GM18870 (cell line): ENCODE measurements at regions not wholly inside any gene's neighbourhood (a gene's known extent, or its start where the extent isn't known, plus 50 kb on each side); places are given as distances from the start of the nearest gene placed in this dataset.
"Not testable (repeated sequence)": the region's sequence is repeated elsewhere in the genome, so short reads cannot be mapped to it uniquely, and the experiment has no call there.

Source experiments
- ATAC-seq: cut with Tn5 transposase; IDR thresholded peaks from one replicate; pipeline ENCODE4 v1.9.1; 2021; ENCODE audit warnings: moderate library complexity; ENCODE audit not compliant: unreplicated experiment

DNA sequence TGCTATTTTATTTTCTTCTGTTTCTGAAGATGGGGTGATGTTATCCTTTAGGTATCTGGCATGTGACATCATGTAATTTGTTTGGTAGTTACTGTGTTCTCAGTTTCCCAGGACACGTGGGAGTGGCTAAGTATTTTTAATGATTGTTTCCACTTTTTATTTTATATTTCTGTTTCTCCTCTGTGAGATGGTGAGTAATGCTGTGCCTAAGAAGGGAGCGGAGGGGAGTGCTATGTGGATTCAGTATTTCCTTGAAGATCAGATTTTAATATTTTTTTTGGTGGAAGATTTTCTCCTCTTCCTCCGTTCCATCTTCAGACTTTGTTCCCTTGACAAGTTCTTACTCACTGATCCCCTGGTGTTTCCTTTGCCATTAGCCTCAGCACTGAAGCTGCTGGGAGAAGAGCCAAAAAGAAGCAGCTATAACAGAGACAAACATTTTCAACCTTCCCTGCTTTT is 180.0 kb upstream of the MMADHC start:
- no peak for ATAC-seq

DNA sequence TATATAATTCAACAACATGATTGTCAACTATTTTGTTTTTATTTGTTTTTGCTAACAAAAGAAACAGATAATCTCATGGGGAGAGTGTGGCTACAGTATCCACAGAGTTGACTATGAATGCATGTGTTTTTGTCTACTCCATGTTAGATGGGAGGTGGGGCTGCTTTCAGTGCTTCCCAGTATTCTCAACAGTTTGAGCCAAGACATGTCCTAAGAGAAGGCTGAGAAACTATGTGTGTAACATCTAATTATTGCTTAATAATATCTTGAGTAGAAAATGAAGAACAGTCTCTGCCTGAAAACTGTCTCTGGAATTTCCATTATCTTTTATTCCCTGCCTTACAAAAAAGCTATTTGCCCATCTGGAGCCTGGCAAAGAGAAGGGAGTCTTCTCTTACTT is 178.8 kb upstream of the MMADHC start:
- no peak for ATAC-seq

DNA sequence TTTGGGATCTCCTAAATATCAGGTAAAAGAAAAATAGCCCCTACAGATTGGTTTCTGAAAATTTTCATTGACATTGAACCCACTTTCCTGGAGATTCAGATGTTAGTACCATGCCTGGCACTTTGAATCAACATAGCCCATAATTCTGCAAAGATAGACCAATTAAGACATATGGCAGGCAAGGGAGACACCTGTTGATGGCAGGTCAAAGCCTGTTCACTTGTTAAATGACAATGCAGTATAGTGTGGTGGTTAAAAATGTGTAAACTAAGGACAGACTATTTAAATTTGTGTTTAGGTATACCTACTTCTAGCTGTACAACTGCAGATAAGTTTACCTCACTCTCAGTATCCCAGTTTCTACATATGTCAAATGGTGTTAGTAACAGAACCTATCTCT is 178.1 kb upstream of the MMADHC start:
- no peak for ATAC-seq

DNA sequence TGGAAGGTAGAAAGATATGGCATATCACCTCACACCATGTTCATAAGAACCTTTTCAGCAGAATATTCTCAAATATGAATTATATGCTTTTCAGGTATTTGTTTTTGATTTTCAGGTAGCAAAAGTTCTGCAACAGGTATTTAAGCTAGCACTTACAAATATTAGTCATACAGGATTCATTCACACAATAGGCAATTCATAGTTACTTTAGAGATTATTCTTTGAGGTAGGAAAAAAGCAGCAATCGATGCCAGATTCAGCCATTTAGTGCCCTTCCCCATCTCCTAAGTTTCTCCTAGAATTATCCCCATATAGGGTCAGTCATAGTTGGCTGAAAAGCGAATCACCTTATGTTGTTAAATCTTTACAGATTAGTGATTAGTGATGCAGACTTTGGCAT is 177.4 kb upstream of the MMADHC start:
- no peak for ATAC-seq

DNA sequence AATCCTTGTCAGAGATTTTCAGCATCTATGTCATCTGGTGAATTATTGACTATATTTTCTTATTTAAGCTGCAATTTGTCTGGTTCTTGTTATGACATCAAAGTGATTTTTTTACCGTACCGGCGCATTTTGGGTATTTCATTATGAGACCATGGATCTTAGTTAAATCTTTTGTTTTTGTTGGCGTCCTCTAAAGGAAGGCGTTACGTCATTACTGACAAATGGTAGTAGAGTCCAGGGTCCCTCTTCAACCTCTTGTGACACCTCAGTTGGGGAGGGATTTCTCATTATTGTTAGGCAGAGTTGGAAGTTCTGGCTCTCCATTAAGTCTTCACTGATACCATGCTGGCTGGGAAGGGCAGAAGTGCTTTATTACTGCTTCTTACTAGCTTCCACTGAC is 175.8 kb upstream of the MMADHC start:
- ATAC-seq = no peak

DNA sequence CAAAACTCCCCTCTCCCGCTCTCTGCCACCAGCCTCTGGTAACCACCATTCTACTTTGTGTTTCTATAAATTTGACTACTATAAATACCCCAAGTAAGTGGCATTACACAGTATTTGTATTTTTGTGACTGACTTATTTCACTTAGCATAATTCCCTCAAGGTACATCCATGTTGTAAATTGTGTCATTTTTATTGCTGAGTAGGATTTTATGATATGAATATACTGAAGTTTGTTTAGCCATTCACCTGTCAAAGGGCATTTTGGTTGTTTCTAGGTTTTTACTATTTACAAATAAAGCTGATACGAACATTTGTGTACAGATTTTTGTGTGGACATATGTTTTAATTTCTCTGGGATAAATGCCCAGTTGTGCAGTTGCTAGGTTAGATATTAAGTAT is 174.0 kb upstream of the MMADHC start:
- ATAC-seq = no peak

DNA sequence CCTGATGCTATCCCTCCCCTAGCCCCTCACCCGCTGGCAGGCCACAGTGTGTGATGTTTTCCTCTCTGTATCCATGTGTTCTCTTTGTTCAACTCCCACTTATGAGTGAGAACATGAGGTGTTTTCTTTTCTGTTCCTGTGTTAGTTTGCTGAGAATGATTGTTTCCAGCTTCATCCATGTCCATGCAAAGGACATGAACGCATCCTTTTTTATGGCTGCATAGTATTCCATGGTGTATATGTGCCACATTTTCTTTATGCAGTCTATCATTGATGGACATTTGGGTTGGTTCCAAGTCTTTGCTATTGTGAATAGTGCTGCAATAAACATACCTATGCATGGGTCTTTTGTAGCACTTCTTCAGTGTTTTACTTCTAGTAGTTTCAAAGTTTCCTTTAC is 171.8 kb upstream of the MMADHC start:
- not testable (repeated sequence) for ATAC-seq

DNA sequence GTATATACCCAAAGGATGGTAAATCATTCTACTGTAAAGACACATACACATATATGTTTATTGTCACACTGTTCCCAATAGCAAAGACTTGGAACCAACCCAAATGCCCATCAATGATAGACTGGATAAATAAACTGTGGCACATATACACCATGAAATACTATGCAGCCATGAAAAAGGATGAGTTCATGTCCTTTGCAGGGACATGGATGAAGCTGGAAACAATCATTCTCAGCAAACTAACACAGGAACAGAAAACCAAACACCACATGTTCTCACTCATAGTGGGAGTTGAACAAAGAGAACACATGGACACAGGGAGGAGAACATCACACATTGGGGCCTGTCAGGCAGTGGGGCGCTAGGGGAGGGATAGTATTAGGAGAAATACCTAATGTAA is 167.1 kb upstream of the MMADHC start:
- ATAC-seq = not testable (repeated sequence)

DNA sequence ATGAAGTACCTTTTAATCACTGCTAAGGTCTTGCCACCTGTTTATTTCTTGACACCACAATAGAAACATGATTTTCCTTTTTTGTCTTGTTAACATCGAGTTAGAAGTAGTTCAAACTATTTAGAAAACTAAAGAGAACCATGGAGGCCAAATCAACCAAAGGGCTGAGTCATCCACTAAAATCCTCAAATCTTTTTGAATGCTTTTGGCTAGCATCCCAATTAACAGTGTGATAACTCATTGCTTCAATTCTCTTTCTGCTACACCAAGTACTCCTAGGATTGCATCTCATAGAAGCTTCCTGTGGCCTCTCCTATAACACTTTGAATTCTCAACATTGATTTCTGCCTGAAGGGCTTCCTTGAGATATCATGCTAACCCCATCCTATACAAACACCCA is 159.9 kb upstream of the MMADHC start:
- ATAC-seq = no peak

DNA sequence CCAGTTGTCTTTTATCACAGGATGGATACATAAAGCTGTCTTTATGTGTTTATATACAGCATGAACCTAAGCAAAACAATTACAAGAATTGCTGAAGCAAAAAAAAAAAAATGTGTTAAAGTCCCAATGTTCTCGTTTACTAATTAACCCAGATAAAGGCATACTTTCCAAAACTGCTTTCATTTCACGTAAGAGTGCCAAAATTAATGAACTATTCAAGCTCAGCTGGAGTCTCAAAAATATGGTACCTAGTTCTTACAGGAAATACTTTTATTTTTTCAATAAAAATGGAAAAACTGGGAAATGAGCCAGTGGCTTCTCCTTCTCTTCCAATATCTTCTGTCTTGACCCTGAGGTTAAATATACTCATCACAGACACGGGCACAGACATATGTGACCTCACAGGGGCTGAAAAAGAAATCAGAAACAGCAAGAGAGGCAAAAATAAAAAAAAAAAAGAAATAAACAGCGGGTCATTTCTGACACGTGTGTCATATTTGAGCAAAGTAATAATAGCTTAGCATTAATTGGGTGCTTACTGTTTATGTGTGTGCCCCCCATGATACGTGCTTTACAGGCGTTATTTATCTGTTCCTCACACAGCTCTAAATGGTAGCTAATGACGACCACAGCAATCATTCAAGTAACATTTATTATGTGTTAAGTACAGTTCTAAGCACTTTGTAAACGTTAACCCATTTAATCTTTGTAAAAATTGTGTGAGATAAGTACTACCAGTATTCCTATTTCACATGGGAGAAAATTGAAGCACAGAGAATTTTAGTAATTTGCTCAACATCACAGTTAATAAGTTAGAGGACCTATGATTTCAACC is 158.0 kb upstream of the MMADHC start:
- no peak for ATAC-seq

DNA sequence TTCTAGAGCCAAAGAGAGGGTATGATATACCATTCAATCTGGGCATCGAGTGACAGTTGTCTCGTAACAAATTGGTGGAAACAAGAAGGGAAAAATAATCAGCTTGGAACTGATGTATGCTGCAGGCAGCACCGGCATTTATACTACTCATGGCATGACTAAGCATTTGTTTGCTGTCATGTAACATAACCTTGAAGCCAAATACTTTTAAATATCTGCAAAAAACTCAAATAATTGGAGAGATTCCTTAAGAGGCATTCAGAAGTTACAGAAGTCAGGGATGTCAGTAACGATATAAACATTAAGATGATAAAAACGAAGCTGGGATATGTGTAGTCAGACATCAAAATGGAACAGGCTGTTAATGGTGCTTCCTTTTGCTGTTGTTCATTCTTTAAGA is 157.3 kb upstream of the MMADHC start:
- ATAC-seq = no peak

DNA sequence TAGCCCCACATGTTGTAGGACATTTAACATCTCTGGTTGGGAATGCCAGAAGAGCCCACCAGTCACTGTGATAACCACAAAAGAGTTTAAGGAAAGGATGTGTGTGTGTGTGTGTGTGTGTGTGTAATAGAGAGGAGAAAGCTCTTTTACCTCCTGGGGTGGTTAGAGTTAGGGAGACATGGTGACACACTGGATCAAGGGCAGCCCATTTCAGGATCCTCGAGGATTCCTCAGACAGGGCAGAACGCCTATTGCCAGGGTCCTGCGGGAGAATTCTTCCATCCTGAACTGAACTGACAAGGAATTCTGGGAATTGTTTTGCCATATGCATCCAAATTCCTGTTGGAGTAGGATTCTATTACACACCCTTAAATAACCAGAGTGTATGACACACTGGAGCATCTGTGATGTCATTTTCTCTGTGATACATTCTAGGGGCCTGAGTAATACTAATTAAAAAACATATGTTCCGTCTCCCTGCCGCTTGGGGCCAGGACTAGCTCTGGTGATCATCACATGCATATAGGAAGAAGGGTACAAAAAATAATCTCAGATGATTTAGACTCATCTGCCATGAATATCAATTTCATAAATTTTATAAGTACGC is 156.4 kb upstream of the MMADHC start:
- ATAC-seq = no peak

DNA sequence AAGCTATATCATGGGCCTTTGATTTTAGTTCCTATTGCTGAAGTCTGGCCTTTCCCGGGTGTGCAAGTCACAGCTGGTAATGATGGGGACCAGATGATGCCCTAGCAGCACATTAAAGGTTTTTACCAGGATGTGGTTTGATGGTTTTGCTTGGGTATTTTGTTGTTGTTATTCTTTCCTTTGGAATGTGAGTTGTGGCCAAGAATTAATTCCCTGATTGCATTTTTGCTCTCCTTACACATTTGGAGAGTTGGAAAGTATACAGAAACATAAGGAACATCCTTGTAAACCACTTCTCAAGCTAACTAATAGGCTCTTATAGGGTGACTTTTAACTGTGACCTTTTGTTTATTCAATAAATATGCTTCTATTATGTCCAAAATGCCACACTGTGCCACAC is 154.1 kb upstream of the MMADHC start:
- no peak for ATAC-seq

DNA sequence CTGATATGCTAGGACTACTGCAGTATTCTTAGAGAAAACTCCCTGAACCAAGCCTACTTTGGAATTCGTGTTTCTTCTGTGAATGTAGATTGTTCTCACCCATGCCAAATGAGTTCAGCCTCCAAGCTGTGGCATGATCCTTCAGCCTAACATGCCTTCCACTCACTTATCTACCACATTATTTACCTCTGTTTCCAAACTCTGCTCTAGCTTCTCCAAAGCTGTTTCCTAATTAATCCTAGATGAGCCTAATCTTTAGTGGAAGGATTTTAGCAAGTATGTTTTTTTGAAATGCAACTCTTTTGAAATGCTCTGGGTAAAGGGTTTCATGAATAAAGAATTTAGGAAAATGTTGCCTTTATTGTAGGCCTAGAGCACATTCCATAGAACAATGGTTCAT is 152.9 kb upstream of the MMADHC start:
- no peak for ATAC-seq

DNA sequence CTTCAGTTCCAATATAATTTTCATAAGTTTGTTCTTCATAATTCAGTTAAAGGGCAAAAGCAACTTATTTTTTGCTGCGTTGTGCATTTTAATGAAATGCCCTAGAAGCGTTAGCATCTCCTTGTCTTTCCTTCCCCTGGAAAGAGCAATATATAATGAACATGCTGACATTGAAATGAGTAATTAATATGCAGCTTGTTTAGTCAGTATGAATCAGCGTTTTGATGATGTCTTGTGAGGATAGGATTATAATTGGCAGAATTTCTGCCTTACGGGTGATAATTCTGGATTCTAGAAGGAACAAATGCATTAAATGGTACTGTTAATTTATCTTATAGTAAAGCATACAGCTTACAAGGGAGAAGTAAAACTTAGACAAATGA is 152.3 kb upstream of the MMADHC start:
- ATAC-seq = no peak

DNA sequence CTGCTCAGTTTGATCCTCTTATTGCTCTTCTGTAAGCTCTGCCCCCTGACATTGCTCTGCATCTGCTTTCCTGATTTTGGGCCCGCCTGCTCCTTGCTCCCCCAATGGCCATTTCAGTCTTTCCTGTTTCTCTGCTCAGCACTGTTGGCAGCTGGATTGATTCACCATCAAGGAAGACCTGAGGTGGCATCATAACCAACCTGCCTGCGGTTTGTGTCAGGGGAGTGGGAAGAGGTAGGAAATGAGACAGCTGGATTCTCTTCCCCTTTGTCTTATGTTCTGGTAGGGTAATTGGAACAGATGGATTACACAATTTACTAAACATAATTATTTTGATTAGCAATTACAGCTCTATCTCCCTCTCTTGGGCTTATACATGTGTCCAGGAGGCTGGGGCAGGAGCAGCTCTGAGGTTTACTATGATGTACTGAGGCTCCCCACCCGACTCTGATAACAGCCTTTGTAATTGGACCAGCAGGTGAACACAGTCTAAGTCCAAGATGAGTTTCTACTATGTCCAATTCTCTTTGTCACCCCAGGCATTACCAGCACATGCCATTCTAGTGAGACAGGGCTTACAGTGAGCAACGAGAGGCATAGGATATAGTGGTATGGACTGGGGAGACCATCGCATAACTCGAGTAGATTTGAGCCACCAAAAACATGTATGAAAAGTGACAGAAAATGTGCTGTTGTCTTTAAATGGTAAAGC is 151.8 kb upstream of the MMADHC start:
- ATAC-seq = no peak

DNA sequence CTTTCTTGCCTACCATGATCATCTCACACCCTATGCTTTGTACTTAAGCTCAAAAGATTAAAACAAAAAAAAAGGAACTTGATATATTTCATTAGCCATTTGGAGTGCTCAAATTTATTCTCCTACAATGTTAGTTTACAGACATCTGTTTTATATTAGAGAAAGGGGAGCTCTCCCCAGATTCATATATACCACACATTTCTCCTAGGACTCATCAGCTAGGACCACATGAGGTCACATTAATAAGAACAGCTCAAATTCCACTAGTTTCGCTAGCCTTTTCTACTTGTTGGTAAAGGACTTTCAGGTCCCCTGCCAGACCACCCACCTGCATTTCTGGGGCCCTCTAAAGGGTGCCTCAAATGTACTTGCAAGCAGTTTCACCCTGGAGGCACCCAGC is 151.2 kb upstream of the MMADHC start:
- no peak for ATAC-seq

DNA sequence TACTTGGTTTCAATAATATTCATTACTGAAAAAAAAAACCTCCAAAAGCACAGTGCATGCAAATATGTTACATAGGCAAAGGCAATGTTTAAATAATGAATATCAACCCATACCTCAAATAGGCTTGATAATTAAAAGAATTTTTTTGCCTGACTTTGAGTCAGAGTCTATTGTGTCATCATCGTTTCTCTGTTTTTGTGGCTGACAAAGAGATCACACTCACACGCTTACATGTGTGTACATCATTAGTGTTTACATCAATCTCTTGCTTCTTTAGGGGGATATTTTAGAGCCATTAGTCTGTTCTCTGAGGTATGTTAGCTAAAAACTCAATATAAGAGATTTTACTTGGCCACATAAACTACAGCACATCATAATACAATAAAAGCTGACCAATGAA is 150.3 kb upstream of the MMADHC start:
- no peak for ATAC-seq

DNA sequence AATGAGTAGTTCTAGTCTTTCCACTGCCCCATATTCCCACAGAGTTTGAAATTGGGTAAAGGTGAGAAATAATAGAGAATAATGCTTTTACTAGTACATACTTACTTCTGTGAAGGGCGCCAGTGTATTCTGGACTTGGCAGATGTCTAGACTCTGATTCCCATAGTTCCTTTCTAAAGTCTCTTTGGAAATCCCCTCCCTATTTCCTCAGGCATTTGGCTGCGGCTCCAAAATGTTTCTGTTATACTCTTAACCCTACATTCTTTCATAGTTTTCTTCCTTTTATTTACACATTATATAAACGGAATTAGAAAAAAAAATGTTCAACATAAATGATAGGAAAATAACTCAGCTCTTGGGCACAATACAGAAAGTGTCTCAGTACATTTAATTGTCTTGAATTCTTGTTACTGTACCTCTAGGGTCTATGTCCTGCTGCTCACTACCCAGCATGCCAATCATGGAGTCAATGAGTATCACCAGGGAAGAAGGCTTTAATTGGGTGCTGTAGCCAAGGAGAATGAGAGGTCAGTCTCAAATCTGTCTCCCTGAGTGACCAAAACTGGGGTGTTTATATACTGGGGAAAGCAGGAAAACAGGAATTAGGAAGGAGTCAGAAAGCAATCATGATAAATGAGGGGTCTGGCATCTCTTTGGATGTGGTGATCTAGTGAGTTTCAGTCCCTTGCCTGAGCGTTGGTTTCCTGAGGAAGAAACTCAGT is 147.8 kb upstream of the MMADHC start:
- no peak for ATAC-seq

DNA sequence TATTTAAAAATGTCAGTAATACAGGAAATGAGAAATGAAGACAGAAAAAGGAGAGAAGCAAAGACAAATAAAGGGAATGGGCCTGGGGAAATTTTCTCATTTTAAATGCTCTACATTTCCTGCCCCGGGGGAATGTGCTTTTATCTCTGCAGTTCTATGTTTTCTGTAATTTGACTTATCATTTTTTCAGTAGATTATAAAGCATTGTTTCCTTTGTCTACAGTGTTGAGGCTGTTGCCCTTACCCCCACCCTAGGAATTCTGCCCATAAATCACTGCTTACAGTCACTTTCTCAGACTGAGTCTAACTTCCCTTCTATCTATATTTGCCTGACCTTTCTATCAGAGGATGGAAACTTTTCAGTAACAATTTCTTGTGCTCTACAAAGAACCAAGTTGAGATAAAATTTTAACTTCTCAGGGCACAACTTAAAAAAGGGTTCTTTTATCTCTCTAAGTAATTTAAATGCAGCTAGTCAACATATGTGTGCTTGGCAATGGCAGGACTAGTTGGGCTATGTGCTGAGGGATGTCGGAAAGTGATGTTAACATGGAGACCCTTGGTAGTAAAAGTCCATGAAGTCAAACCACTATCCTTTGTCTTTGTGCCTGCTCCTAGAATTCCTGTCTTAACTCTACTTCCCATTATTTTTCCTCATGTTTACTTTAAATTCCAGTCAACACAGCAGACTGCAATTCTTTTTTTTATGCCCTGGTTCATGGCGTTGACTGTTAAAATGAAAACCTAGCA is 146.5 kb upstream of the MMADHC start:
- no peak for ATAC-seq
